Prostate gland (tissue), 2 donors: ENCODE measurements at regions not wholly inside any gene's neighbourhood (a gene's known extent, or its start where the extent isn't known, plus 50 kb on each side); places are given as distances from the start of the nearest gene placed in this dataset.

ENCODE experiments used
- CTCF ChIP-seq, 4 experiments: fragments of 200-600 bp in 2 of 4; fragments of 450-650 bp in 2 of 4; sonication (generic) in 2 of 4; IDR thresholded peaks; 1 replicate in 3 of 4; 2 replicates in 1 of 4; pipeline ENCODE4 v1.5.1; 2016 to 2019; ENCODE audit warnings: antibody characterized with exemption in 4 of 4, mild to moderate bottlenecking in 2 of 4, moderate library complexity in 2 of 4
- POLR2A ChIP-seq: fragments of 450-650 bp; IDR thresholded peaks from one replicate; pipeline ENCODE4 v1.6.1; 2016; ENCODE audit warnings: antibody characterized with exemption, mild to moderate bottlenecking

- TF ChIP-seq CTCF (IDR thresholded peaks at IDR 0.05) (no peak), POLR2A (no peak)
Measured at GRCh38 chr12:33649992-33650391, 210.4 kb upstream of the SYT10 start.
